Transverse colon (tissue), 4 donors: ENCODE measurements at regions not wholly inside any gene's neighbourhood (a gene's known extent, or its start where the extent isn't known, plus 50 kb on each side); places are given as distances from the start of the nearest gene placed in this dataset.

Experiments
- DNase-seq: peaks from one replicate; pipeline ENCODE4 v3.0.0-alpha.2; 2019
- H3K27ac ChIP-seq, 4 donors: fragments of 200-600 bp; sonication (generic); 2 replicates each; pipeline ENCODE4 v1.5.1; 2016 to 2018; ENCODE audit warnings: inconsistent platforms in 4 of 4
- H3K27me3 ChIP-seq: fragments of 200-600 bp; sonication (generic); 2 replicates; pipeline ENCODE4 v1.5.1; 2017; ENCODE audit warnings: inconsistent platforms
- H3K36me3 ChIP-seq, 4 donors: fragments of 200-600 bp; sonication (generic); 2 replicates each; pipeline ENCODE4 v1.5.1; 2017 to 2019; ENCODE audit warnings: inconsistent platforms in 4 of 4
- H3K4me1 ChIP-seq, 4 donors: fragments of 200-600 bp; sonication (generic); 2 replicates each; pipeline ENCODE4 v1.5.1; 2017 to 2020; ENCODE audit warnings: inconsistent platforms in 4 of 4
- H3K4me3 ChIP-seq, 4 donors: fragments of 200-600 bp; sonication (generic); 1 replicate in 1 of 4; 2 replicates in 3 of 4; pipeline versions ENCODE4 v1.5.1 to v1.6.1; 2017 to 2019; ENCODE audit warnings: inconsistent platforms in 4 of 4
- H3K9me3 ChIP-seq, 2 donors: fragments of 200-600 bp; sonication (generic); 2 replicates each; pipeline ENCODE4 v1.5.1; 2017 to 2019; ENCODE audit warnings: inconsistent platforms in 2 of 2
- EP300 ChIP-seq: sonication (generic); formaldehyde crosslinking; IDR thresholded peaks from one replicate; pipeline ENCODE4 v1.6.1; 2017; ENCODE audit warnings: antibody characterized with exemption, low read depth
- POLR2A ChIP-seq: fragments of 450-650 bp; IDR thresholded peaks from one replicate; pipeline ENCODE4 v1.6.1; 2016; ENCODE audit warnings: antibody characterized with exemption, mild to moderate bottlenecking, moderate library complexity
- POLR2AphosphoS5 ChIP-seq, 3 donors: sonication (generic); formaldehyde crosslinking; IDR thresholded peaks; one replicate each; pipeline ENCODE4 v1.6.1; 2016; ENCODE audit warnings: antibody characterized with exemption in 3 of 3
- WGBS, 2 donors: methylation state at CpG; one replicate each; pipeline ENCODE4 v1.1.5; 2018; ENCODE audit warnings: low coverage in 1 of 2; 5-methylcytosine and 5-hydroxymethylcytosine counted together
- in situ Hi-C, 4 donors: fragments of 200-750 bp; cut with MboI; loops; one replicate each; pipeline versions ENCODE4 v1.15.0 to v1.15.1; 2017; ENCODE audit warnings: low sequenced_read_pairs in 3 of 4, low pct_ligation_motif_present in 1 of 4, low pct_unique_long_range_greater_than_20kb in 1 of 4
- intact Hi-C: fragments of 100-400 bp; cut with DNase I; formaldehyde crosslinking; loops from one replicate; pipeline ENCODE4 v1.15.1; 2023; ENCODE audit warnings: low total_unique reads
- TF ChIP-seq, protein P1 (sequence below), 5 experiments: fragments of 200-600 bp in 3 of 5; fragments of 450-650 bp in 2 of 5; sonication (generic) in 3 of 5; IDR thresholded peaks; 1 replicate in 2 of 5; 2 replicates in 3 of 5; pipeline ENCODE4 v1.5.1; 2016 to 2017; ENCODE audit warnings: antibody characterized with exemption in 5 of 5, inconsistent platforms in 3 of 5, mild to moderate bottlenecking in 2 of 5, moderate library complexity in 1 of 5

DNA sequence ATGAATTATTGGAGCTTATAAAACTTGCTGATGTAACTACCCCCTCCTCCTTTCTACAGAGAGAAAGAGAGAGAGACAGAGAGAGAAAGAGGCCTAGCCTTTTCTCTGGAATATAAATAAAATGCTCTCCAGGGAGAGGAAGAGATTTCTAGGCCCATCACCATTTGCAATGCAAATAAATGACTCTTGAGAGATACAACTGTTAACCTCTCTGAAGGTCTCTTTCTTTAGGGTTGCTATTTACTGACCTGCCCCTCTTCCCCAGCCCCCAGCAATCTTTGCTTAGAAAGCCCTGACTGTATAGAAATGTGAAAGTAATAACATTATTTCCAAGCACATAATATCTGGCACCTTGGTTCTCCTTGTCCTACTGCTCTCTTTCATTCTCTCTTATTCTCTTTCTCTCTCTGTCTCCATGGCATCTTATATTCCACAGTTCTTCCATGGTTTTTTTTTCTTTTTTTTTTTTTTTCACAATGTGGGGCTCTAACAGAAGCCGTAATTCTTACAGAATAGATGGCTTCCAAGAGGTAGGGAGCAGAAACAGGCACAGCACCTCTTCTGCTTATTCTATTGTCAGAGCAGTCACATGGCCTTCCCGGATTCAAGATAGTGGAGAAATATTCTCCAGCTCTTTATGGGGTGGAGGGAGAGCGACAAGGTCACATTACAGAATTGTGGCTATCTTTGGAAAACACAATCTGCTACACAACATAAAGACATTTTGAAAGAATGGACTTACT lies 1087.9 kb upstream of the NUDT12 start:
- H3K9me3 ChIP-seq, result peaks cover 0 to 7% of the 10 kb centered on the region in 2 donors
- WGBS, 2 donors, result 66% methylated on average over 3 of the region's 3 CpGs; no CpG with 5 or more reads in 1 of the 2 donors
- DNase-seq, result no peak
- no peaks in the 10 kb centered on the region for H3K36me3 ChIP-seq
- peaks cover 0 to 13% (median 6%) of the 10 kb centered on the region in 4 donors for H3K4me1 ChIP-seq
- in situ Hi-C loops, result no loop called here
- TF ChIP-seq POLR2AphosphoS5 (IDR thresholded peaks at IDR 0.05), result no peak
- TF ChIP-seq, protein P1, sequence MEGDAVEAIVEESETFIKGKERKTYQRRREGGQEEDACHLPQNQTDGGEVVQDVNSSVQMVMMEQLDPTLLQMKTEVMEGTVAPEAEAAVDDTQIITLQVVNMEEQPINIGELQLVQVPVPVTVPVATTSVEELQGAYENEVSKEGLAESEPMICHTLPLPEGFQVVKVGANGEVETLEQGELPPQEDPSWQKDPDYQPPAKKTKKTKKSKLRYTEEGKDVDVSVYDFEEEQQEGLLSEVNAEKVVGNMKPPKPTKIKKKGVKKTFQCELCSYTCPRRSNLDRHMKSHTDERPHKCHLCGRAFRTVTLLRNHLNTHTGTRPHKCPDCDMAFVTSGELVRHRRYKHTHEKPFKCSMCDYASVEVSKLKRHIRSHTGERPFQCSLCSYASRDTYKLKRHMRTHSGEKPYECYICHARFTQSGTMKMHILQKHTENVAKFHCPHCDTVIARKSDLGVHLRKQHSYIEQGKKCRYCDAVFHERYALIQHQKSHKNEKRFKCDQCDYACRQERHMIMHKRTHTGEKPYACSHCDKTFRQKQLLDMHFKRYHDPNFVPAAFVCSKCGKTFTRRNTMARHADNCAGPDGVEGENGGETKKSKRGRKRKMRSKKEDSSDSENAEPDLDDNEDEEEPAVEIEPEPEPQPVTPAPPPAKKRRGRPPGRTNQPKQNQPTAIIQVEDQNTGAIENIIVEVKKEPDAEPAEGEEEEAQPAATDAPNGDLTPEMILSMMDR (IDR thresholded peaks at IDR 0.05), result no peak
- TF ChIP-seq EP300, result no peak
- TF ChIP-seq POLR2A, result no peak
- intact Hi-C loops, result no loop called here
- no peak overlapping the region for H3K27ac ChIP-seq
- no peak overlapping the region for H3K4me3 ChIP-seq
- no peaks in the 10 kb centered on the region for H3K27me3 ChIP-seq

DNA sequence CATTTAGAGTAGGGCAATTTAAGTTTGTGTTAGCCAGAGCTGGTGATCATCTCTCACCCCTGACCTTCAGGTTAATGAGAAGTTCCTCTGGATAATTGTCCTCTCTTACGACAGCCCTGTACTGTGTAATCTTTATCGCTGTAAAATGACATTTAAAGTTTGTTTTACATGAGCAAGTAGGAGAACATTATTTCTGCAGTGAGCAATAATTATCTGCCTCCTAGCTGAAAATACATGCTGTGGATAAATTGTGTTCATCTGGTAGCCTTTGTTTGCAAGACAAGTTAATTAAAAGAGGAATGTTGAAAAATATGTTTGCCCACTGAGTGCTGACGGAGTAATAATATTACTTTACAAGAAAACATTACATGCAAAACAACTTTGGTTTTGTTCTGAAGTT lies 1083.8 kb upstream of the NUDT12 start:
- WGBS, 2 donors, result 50 to 56% methylated on average over 3 of the region's 3 CpGs
- in situ Hi-C loops, result no loop called here
- H3K27me3 ChIP-seq, result no peaks in the 10 kb centered on the region
- no peaks in the 10 kb centered on the region for H3K36me3 ChIP-seq
- TF ChIP-seq EP300 (no peak), POLR2A (no peak), POLR2AphosphoS5 (IDR thresholded peaks at IDR 0.05) (no peak)
- TF ChIP-seq, protein P1 (IDR thresholded peaks at IDR 0.05), result no peak
- intact Hi-C loops, result no loop called here
- DNase-seq, result no peak
- no peak overlapping the region for H3K27ac ChIP-seq
- H3K9me3 ChIP-seq, result no peaks in the 10 kb centered on the region
- H3K4me1 ChIP-seq, result peaks cover 0 to 17% (median 10%) of the 10 kb centered on the region in 4 donors
- H3K4me3 ChIP-seq, result no peak overlapping the region

DNA sequence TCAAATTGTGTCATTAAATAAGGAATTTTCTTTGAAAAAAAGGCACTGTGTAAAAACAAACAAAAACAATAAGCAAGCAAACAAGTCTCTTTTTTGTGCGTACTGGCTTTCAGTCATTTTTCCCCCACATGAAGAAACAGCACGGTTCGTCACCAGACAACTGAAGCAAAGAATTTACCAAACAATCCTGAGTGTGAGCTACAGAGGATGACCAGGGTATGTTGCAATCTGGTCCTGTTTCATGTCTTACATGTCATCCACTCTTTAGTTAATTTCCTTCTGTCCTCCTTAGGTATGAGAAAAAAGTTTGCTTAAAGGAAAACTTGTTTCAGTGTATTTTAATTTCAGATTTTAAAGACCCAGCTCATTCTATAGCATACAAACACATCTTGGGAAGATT lies 1080.7 kb upstream of the NUDT12 start:
- peak overlapping the region in 2 of 4 donors; percentile 7 to 35 for H3K27ac ChIP-seq
- H3K4me1 ChIP-seq, result peaks cover 0 to 17% (median 10%) of the 10 kb centered on the region in 4 donors
- no peaks in the 10 kb centered on the region for H3K36me3 ChIP-seq
- no peaks in the 10 kb centered on the region for H3K27me3 ChIP-seq
- WGBS, 2 donors, result 64 to 69% methylated on average over 3 of the region's 3 CpGs
- in situ Hi-C loops, result no loop called here
- no peaks in the 10 kb centered on the region for H3K9me3 ChIP-seq
- DNase-seq, result no peak
- H3K4me3 ChIP-seq, result no peak overlapping the region
- peak; percentile 79 to 88 (median 81) for TF ChIP-seq POLR2AphosphoS5 (IDR thresholded peaks at IDR 0.05)
- no peak for TF ChIP-seq EP300
- no peak for TF ChIP-seq POLR2A
- TF ChIP-seq, protein P1 (IDR thresholded peaks at IDR 0.05), result no peak
- intact Hi-C loops, result no loop called here

DNA sequence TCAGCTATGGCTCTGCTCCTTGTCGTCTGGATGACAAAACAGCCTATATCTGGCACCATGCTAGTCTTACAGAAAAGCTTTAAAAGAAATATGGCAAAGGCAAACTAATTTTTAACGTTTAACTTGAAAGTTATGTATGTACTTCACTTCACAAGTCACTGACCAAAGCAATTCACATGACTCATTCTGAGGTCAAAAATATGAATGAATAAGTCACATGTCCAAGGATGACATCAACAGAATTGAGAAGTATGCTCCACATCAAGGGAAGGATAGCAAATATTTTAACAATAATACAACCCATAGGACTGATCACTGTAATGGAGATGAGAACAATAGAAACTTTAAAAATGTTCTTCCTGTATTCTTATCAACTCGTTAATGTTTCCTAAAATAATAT lies 1072.6 kb upstream of the NUDT12 start:
- no peaks in the 10 kb centered on the region for H3K9me3 ChIP-seq
- H3K27me3 ChIP-seq, result no peaks in the 10 kb centered on the region
- in situ Hi-C loops (no loop called here), intact Hi-C loops (no loop called here)
- no peaks in the 10 kb centered on the region for H3K4me1 ChIP-seq
- no peak for DNase-seq
- TF ChIP-seq, protein P1 (IDR thresholded peaks at IDR 0.05), result no peak
- TF ChIP-seq EP300, result no peak
- TF ChIP-seq POLR2A, result no peak
- no peak for TF ChIP-seq POLR2AphosphoS5 (IDR thresholded peaks at IDR 0.05)
- no peak overlapping the region for H3K27ac ChIP-seq
- WGBS, 2 donors, result 58 to 72% methylated on average over 3 of the region's 3 CpGs
- no peak overlapping the region for H3K4me3 ChIP-seq
- H3K36me3 ChIP-seq, result no peaks in the 10 kb centered on the region
